HCT116 (cell line): ENCODE measurements at regions not wholly inside any gene's neighbourhood (a gene's known extent, or its start where the extent isn't known, plus 50 kb on each side); places are given as distances from the start of the nearest gene placed in this dataset.
"Not testable (repeated sequence)": the region's sequence is repeated elsewhere in the genome, so short reads cannot be mapped to it uniquely, and the experiment has no call there.

Experiments
- ATAC-seq: fragments of 200-7000 bp; cut with Tn5 transposase; 2 replicates; pipeline ENCODE4 v1.9.1; 2020; ENCODE audit warnings: mild to moderate bottlenecking, moderate library complexity
- BruUV-seq: library from RNA; stranded (reverse); fragments of 400-500 nt; replicated peaks from 2 replicates; lab custom pipeline; 2021; lab: Mats Ljungman, UMichigan
- CTCF ChIA-PET: fragments of 300-600 bp; sonication (Branson Sonifier 250); formaldehyde crosslinking; loops from one replicate; lab custom pipeline; 2021; ENCODE audit warnings: antibody characterized with exemption; lab: Charles Lee
- POLR2A ChIA-PET: fragments of 300-600, 350-600 bp; sonication (Branson Sonifier 250); formaldehyde crosslinking; loops from one replicate; lab custom pipeline; 2021; ENCODE audit warnings: antibody characterized with exemption; lab: Charles Lee
- RAD21 ChIA-PET, 2 experiments: fragments of 300-600 bp; sonication (Branson Sonifier 250); formaldehyde crosslinking; loops; one replicate each; lab custom pipeline; 2023; ENCODE audit warnings: low total read pairs in 2 of 2; ENCODE audit not compliant: uncharacterized antibody in 2 of 2, unreplicated experiment in 2 of 2, low non-redundant PET in 1 of 2; lab: Charles Lee
- DNase-seq: peaks from one replicate; pipeline ENCODE4 v3.0.0-alpha.2; 2010; ENCODE audit warnings: low read depth, low spot score
- H2AFZ ChIP-seq: fragments of 200-600 bp; shearing (Covaris generic), sonication (generic); 2 replicates; pipeline ENCODE4 v1.6.1; 2017; ENCODE audit warnings: low read depth, mixed run types, mixed read lengths, antibody characterized with exemption, low read length; ENCODE audit not compliant: poor library complexity, severe bottlenecking
- H3K27ac ChIP-seq: 2 replicates; pipeline ENCODE4 v1.5.1; 2012; ENCODE audit warnings: low read depth, low read length
- H3K27me3 ChIP-seq: fragments of 200-600 bp; sonication (generic); 2 replicates; pipeline ENCODE4 v1.6.1; 2016; ENCODE audit warnings: mixed run types, low read length, mixed read lengths; ENCODE audit not compliant: insufficient read depth
- H3K36me3 ChIP-seq, 2 experiments: fragments of 200-500 bp in 1 of 2; fragments of 200-600 bp in 1 of 2; sonication (Bioruptor generic) in 1 of 2; sonication (generic) in 1 of 2; 2 replicates each; pipeline versions ENCODE4 v1.5.1 to v1.6.1; 2014 to 2016; ENCODE audit warnings: low read length in 2 of 2, inconsistent platforms in 1 of 2, mixed read lengths in 1 of 2, mixed run types in 1 of 2; ENCODE audit not compliant: insufficient read depth in 2 of 2, control insufficient read depth in 1 of 2
- H3K4me1 ChIP-seq, 2 experiments: fragments of 200-600 bp in 1 of 2; sonication (generic) in 1 of 2; 2 replicates each; pipeline versions ENCODE4 v1.5.1 to v1.6.1; 2012 to 2017; ENCODE audit warnings: low read length in 2 of 2, inconsistent platforms in 1 of 2, mild to moderate bottlenecking in 1 of 2, mixed read lengths in 1 of 2, mixed run types in 1 of 2, moderate library complexity in 1 of 2; ENCODE audit not compliant: insufficient read depth in 2 of 2, control insufficient read depth in 1 of 2
- H3K4me2 ChIP-seq: fragments of 200-600 bp; sonication (generic); 2 replicates; pipeline ENCODE4 v1.6.1; 2017; ENCODE audit warnings: mixed run types, low read length, mixed read lengths
- H3K4me3 ChIP-seq, 2 experiments: fragments of 200-600 bp in 1 of 2; sonication (generic) in 1 of 2; replicated peaks in 1 of 2; 2 replicates each; pipeline ENCODE4 v1.5.1; 2011 to 2016; ENCODE audit warnings: low read length in 2 of 2, control low read depth in 1 of 2, low read depth in 1 of 2, mild to moderate bottlenecking in 1 of 2, mixed read lengths in 1 of 2, mixed run types in 1 of 2
- H3K79me2 ChIP-seq: fragments of 200-600 bp; sonication (generic); 2 replicates; pipeline ENCODE4 v1.6.1; 2017; ENCODE audit warnings: mild to moderate bottlenecking, mixed run types, low read length, moderate library complexity, mixed read lengths; ENCODE audit not compliant: insufficient read depth
- H3K9ac ChIP-seq: fragments of 200-600 bp; sonication (generic); 2 replicates; pipeline ENCODE4 v1.6.1; 2016; ENCODE audit warnings: low read length, mixed read lengths
- H3K9me2 ChIP-seq: fragments of 200-600 bp; sonication (generic), shearing (Covaris generic); 2 replicates; pipeline ENCODE4 v1.6.1; 2017; ENCODE audit warnings: mixed run types, mild to moderate bottlenecking, moderate library complexity; ENCODE audit not compliant: insufficient read depth
- H3K9me3 ChIP-seq, 2 experiments: fragments of 200-500 bp in 1 of 2; fragments of 200-600 bp in 1 of 2; sonication (Bioruptor generic) in 1 of 2; sonication (generic) in 1 of 2; 2 replicates each; pipeline ENCODE4 v1.6.1; 2014 to 2017; ENCODE audit warnings: low read length in 2 of 2, mixed read lengths in 2 of 2, inconsistent platforms in 1 of 2, low read depth in 1 of 2, mild to moderate bottlenecking in 1 of 2, mixed run types in 1 of 2, moderate library complexity in 1 of 2; ENCODE audit not compliant: control insufficient read depth in 1 of 2, insufficient read depth in 1 of 2
- H4K20me1 ChIP-seq: fragments of 200-600 bp; sonication (generic), shearing (Covaris generic); 2 replicates; pipeline ENCODE4 v1.6.1; 2017; ENCODE audit warnings: mixed run types, mild to moderate bottlenecking, moderate library complexity; ENCODE audit not compliant: insufficient read depth
- CBX3 ChIP-seq: IDR thresholded peaks from 2 replicates; pipeline ENCODE4 v1.6.1; 2012; ENCODE audit warnings: low read depth
- CEBPB ChIP-seq: IDR thresholded peaks from 2 replicates; pipeline ENCODE4 v1.6.1; 2012; ENCODE audit warnings: low read depth
- ELF1 ChIP-seq: IDR thresholded peaks from 2 replicates; pipeline ENCODE4 v1.6.1; 2012; ENCODE audit warnings: low read depth, borderline replicate concordance
- EZH2phosphoT487 ChIP-seq: fragments of 200-600 bp; IDR thresholded peaks from 2 replicates; pipeline ENCODE4 v1.6.1; 2018; ENCODE audit warnings: antibody characterized with exemption, borderline replicate concordance
- JUND ChIP-seq: IDR thresholded peaks from 2 replicates; pipeline ENCODE4 v1.6.1; 2012
- POLR2AphosphoS5 ChIP-seq: IDR thresholded peaks from 2 replicates; pipeline ENCODE4 v1.6.1; 2011; ENCODE audit warnings: mild to moderate bottlenecking, low read depth, low read length, moderate library complexity
- RAD21 ChIP-seq: IDR thresholded peaks from 2 replicates; pipeline ENCODE4 v1.6.1; 2012; ENCODE audit warnings: low read depth, mild to moderate bottlenecking
- SIN3A ChIP-seq: IDR thresholded peaks from 2 replicates; pipeline ENCODE4 v1.6.1; 2012; ENCODE audit warnings: low read depth
- SP1 ChIP-seq: IDR thresholded peaks from 2 replicates; pipeline ENCODE4 v1.6.1; 2012; ENCODE audit warnings: low read depth
- SRF ChIP-seq: IDR thresholded peaks from 2 replicates; pipeline ENCODE4 v1.6.1; 2012; ENCODE audit warnings: low read depth
- TCF7L2 ChIP-seq: IDR thresholded peaks from 2 replicates; pipeline ENCODE4 v1.7.0; 2011; ENCODE audit warnings: borderline replicate concordance, inconsistent platforms; ENCODE audit not compliant: insufficient read depth, insufficient read length; ENCODE audit errors: extremely low read depth
- YY1 ChIP-seq: IDR thresholded peaks from 2 replicates; pipeline ENCODE4 v1.6.1; 2011; ENCODE audit warnings: low read length, low read depth, moderate library complexity, mild to moderate bottlenecking; ENCODE audit not compliant: insufficient replicate concordance; ENCODE audit errors: extremely low read depth
- ZNF274 ChIP-seq: fragments of 200-500 bp; sonication (Bioruptor generic); IDR thresholded peaks from 2 replicates; pipeline ENCODE4 v1.6.1; 2014; ENCODE audit warnings: mild to moderate bottlenecking, low read depth, low read length, inconsistent platforms
- intact Hi-C: fragments of 100-400 bp; cut with micrococcal nuclease; formaldehyde crosslinking; loops from 2 replicates; pipeline ENCODE4 v1.10.0; 2022
- TF ChIP-seq, protein P1 (sequence below): IDR thresholded peaks from 2 replicates; pipeline ENCODE4 v1.6.1; 2012; ENCODE audit warnings: low read depth
- TF ChIP-seq, protein P2 (sequence below), 3 experiments: fragments of 200-600 bp in 1 of 3; sonication (generic) in 1 of 3; IDR thresholded peaks in 2 of 3; conservative IDR thresholded peaks in 1 of 3; 2 replicates each; pipeline ENCODE4 v1.5.1; 2012 to 2017; ENCODE audit warnings: low read depth in 2 of 3, low read length in 2 of 3, antibody characterized with exemption in 1 of 3, borderline replicate concordance in 1 of 3, control low read depth in 1 of 3, mild to moderate bottlenecking in 1 of 3, mixed read lengths in 1 of 3, mixed run types in 1 of 3, moderate library complexity in 1 of 3; ENCODE audit not compliant: insufficient read depth in 1 of 3

DNA sequence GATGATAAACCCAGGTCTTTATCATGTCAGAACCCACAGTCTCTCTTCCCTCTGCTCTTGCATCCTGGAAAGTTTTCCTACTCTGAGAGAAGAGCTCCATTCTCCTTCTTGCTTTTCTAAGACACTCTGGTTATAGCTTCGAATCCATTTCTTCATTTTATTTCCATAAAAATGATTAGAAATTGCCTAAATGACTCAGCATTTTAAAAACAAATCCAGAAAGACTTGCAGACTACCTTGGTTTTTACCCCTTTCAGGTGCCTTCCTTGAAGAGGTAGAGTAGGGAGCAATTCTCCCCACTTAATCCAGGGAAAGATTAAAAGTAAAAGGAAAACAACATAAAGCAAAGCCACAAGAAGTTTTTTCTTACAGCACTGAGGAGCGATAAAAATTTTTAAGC lies 1256.0 kb downstream of the ROBO1 start (continued):
- TF ChIP-seq YY1 (no peak), JUND (no peak)

DNA sequence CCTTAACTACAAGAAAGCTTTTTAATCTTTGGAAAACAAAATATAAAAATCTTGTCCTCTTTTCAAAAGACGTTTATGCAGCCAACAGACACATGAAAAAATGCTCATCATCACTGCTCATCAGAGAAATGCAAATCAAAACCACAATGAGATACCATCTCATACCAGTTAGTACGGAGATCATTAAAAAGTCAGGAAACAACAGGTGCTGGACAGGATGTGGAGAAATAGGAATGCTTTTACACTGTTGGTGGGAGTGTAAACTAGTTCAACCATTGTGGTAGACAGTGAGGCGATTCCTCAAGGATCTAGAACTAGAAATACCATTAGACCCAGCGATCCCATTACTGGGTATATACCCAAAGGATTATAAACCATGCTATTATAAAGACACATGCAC lies 1255.0 kb downstream of the ROBO1 start:
- H3K9me2 ChIP-seq, H3K79me2 ChIP-seq, H3K4me1 ChIP-seq, H2AFZ ChIP-seq, H3K4me2 ChIP-seq, H4K20me1 ChIP-seq, intact Hi-C loops, H3K9ac ChIP-seq, H3K27me3 ChIP-seq, H3K4me3 ChIP-seq, BruUV-seq, H3K27ac ChIP-seq, CTCF ChIA-PET, ATAC-seq, POLR2A ChIA-PET, DNase-seq, H3K36me3 ChIP-seq, RAD21 ChIA-PET: not testable (repeated sequence)
- H3K9me3 ChIP-seq = peaks cover 4 to 22% of the 10 kb centered on the region in 2 experiments; a peak in 3 of 4 replicates

DNA sequence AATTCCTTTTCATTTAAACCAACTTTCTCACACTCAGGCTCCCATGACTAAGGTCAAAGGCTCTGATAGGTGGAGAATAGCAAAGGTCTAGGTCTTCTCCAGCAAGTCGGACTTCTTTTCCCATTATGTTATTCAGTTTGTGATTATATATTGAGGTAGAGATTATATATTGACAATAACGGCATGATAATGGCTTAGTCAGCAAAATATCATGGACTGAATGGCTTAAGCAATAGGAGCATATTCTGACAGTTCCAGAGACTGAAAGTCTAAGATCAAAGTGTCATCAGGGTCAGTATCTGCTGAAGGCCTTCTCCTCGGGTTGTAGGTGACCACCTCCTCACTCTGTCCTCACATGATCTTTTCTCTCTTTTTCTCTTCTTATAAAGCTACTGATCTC lies 1251.4 kb downstream of the ROBO1 start:
- no peaks in the 10 kb centered on the region for H3K27me3 ChIP-seq
- ChIA-PET POLR2A (no interaction called here), RAD21 (no interaction called here), CTCF (no interaction called here)
- DNase-seq (no peak), ATAC-seq (no peak)
- H4K20me1 ChIP-seq = no peaks in the 10 kb centered on the region
- H3K4me2 ChIP-seq = no peak overlapping the region
- no peaks in the 10 kb centered on the region for H3K9me2 ChIP-seq
- H3K27ac ChIP-seq = no peak overlapping the region
- no peak overlapping the region for H3K4me3 ChIP-seq
- H3K36me3 ChIP-seq = no peaks in the 10 kb centered on the region
- no peak overlapping the region for H2AFZ ChIP-seq
- no TSS peak for BruUV-seq
- no peaks in the 10 kb centered on the region for H3K4me1 ChIP-seq
- H3K79me2 ChIP-seq = no peaks in the 10 kb centered on the region
- intact Hi-C loops = no loop called here
- no peak overlapping the region for H3K9ac ChIP-seq
- peaks cover 4 to 17% of the 10 kb centered on the region in 2 experiments; a peak in 2 of 4 replicates for H3K9me3 ChIP-seq
- TF ChIP-seq ZNF274 = no peak
- no peak for TF ChIP-seq SIN3A
- no peak for TF ChIP-seq RAD21
- no peak for TF ChIP-seq CBX3
- no peak for TF ChIP-seq POLR2AphosphoS5
- TF ChIP-seq, protein P1, sequence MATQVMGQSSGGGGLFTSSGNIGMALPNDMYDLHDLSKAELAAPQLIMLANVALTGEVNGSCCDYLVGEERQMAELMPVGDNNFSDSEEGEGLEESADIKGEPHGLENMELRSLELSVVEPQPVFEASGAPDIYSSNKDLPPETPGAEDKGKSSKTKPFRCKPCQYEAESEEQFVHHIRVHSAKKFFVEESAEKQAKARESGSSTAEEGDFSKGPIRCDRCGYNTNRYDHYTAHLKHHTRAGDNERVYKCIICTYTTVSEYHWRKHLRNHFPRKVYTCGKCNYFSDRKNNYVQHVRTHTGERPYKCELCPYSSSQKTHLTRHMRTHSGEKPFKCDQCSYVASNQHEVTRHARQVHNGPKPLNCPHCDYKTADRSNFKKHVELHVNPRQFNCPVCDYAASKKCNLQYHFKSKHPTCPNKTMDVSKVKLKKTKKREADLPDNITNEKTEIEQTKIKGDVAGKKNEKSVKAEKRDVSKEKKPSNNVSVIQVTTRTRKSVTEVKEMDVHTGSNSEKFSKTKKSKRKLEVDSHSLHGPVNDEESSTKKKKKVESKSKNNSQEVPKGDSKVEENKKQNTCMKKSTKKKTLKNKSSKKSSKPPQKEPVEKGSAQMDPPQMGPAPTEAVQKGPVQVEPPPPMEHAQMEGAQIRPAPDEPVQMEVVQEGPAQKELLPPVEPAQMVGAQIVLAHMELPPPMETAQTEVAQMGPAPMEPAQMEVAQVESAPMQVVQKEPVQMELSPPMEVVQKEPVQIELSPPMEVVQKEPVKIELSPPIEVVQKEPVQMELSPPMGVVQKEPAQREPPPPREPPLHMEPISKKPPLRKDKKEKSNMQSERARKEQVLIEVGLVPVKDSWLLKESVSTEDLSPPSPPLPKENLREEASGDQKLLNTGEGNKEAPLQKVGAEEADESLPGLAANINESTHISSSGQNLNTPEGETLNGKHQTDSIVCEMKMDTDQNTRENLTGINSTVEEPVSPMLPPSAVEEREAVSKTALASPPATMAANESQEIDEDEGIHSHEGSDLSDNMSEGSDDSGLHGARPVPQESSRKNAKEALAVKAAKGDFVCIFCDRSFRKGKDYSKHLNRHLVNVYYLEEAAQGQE = no peak
- TF ChIP-seq TCF7L2 = no peak
- TF ChIP-seq EZH2phosphoT487 = no peak
- no peak for TF ChIP-seq ELF1
- TF ChIP-seq CEBPB = no peak
- TF ChIP-seq, protein P2, sequence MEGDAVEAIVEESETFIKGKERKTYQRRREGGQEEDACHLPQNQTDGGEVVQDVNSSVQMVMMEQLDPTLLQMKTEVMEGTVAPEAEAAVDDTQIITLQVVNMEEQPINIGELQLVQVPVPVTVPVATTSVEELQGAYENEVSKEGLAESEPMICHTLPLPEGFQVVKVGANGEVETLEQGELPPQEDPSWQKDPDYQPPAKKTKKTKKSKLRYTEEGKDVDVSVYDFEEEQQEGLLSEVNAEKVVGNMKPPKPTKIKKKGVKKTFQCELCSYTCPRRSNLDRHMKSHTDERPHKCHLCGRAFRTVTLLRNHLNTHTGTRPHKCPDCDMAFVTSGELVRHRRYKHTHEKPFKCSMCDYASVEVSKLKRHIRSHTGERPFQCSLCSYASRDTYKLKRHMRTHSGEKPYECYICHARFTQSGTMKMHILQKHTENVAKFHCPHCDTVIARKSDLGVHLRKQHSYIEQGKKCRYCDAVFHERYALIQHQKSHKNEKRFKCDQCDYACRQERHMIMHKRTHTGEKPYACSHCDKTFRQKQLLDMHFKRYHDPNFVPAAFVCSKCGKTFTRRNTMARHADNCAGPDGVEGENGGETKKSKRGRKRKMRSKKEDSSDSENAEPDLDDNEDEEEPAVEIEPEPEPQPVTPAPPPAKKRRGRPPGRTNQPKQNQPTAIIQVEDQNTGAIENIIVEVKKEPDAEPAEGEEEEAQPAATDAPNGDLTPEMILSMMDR (IDR thresholded peaks at IDR 0.05 in 2 of 3, conservative IDR thresholded peaks at IDR 0.05 in 1 of 3; ENCODE audit: borderline replicate concordance in 1 of 3, insufficient read depth in 1 of 3, low read depth in 2 of 3, low read length in 2 of 3) = no peak
- TF ChIP-seq SRF = no peak
- TF ChIP-seq JUND = no peak
- no peak for TF ChIP-seq SP1
